CD4-positive, alpha-beta T cell treated with Interleukin-1 beta for 1 hour (primary cell): ENCODE measurements at regions not wholly inside any gene's neighbourhood (a gene's known extent, or its start where the extent isn't known, plus 50 kb on each side); places are given as distances from the start of the nearest gene placed in this dataset.

Experiments
- DNase-seq, 2 donors: peaks; one replicate each; pipeline ENCODE4 v3.0.0-alpha.2; 2020 to 2022

DNA sequence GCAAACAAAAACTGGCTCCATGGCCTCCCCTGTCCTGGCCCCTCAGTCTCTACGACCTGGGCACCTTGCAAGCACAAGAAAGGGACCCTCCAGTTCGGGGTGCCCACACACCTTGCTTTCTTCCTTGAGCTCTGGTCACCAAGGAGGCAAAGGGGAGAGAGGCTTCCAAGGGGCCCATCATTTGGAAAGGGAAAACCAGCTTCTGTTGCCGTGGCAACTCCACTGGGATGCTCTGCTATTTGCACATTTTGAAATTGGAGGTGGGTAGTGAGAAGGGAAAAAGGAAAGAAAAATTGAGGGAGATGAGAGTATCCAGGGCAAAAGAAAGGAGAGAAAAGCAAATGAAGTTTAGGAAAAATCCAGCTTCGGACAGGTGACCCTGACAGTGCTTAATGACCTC is 388.4 kb downstream of the SHANK2 start:
- DNase-seq, result no peak

DNA sequence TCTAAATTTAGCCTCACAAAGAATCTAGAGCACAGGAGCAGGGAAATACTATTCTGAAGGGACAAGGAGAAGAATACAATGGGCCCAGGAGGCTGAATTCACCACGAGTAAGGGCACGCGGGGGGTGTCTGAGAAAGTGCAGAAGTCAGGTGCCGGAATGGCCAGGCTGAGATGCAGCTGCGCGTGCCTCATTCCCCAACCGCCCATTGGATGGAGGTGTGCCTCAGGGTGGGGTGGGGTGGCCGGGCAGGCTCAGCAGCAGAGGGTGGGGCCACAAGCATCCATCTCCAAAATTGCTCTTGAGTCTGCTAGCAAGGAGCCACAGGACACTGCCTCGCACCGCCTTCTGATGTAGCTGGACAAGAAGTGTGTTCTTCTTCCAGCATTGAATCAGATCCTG is 387.0 kb downstream of the SHANK2 start:
- DNase-seq, result no peak

DNA sequence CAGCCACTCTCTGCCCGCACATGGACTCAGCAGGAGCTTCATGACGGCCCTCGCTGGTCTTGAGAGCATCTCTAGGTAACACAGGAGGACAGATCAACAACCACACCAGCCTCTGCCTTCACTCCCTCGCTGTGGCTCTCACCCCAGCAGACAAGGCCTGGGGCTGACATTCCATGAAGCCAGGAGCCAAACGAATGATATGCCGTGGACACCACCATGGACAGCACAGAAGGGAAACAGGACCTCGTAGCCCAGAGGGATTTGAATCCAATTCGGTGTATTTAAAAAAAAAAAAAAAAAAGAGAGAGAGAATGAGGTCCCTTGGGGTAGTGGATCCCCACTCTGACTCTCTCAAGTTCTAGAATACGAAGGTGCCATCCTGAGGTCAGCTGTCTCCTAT is 385.5 kb downstream of the SHANK2 start:
- no peak for DNase-seq

DNA sequence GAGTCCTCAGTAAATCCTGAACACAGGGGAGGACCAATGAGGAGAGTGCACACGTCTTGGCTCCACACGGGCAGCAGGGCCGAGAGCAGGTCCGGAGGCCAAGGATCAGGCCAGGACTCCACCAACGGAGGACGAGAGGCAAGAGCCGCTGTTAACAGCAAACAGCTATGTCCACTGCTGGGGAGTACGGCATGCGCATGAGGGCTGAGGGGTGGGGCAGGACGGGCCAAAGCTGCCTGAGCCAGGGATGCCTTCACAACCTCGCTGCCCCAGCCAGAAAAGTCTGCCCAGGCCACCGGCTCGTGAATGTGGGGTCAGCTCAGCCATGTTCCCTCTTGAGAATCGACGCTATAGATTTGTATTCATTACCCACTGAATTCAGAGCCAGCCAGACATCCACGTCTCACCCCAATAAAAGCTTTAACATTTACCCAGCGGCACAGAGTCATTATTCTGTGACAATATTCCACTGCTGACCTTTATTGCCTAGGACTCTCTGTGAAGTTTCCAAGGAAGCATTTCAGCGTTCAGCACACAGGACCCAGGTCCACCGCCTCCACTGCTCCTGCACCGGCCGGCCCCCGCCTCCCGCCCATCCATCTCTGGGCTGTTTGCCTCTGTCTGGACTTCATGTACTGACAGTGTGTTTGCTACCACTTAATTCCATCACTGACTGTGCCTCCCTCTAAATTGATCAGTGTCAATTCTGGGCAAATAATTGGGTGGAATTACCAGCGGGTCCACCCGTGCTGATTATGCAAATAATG is 384.9 kb downstream of the SHANK2 start:
- DNase-seq, result no peak

DNA sequence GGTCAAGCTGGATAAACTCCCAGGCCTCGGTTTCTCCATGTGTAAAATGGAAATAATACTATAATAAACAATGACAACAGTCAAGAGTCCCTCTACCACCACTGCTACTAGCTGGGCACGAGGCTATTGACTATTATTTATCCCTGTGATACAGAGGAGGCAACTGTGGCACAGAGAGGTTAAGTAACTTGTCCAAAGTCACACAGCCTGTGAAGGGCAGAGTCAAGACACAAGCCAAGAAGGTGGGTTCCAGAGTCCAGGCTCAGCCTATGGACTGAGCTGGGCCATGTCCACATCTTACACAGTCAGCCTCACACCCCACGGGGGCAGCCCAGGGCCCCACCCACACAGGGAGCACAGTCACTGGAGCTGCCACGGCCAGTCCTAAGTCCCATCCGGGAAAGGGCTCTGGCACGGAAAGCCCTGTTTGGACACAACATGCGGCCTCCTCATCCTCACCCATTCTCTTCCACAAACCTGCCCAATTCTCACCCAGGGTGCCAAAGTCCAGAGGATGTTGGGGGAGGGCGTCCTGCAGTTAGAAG is 384.0 kb downstream of the SHANK2 start:
- DNase-seq, result no peak

DNA sequence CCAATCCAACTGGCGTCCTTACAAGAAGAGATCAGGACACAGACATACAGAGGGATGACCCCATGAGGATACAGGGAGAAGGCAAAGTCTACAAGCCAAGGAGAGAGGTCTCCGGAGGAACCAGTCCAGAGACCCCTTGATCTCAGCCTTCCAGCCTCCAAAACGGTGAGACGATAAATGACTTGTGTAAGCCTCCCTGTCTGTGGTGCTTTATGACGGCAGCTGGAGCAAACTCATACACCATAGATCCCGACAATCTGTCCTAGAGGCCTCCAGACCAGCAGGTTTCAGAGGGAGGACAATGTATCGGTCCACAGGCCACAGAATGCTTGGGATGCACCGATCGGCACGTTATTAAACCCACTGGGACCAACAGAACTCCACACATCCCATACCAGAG is 383.3 kb downstream of the SHANK2 start:
- DNase-seq, result no peak

DNA sequence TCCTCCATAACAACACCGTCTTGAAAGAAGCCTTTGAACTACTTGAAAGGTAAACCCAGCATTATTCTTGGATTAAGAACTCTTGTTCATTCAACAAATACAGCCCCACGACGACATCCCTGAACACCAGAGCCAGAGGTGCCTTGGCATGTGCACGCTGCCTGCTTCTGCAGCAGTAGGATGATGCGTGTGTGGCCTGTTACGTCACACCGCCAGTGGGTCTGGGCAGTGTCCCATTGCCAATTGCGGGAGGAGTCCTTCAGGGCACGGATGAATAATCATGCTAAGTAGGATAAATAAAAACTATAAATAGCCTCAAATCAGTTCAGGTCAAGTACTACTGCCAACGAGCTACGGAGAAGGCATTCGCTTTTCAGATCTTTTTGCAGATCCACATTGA is 380.5 kb downstream of the SHANK2 start:
- no peak for DNase-seq

DNA sequence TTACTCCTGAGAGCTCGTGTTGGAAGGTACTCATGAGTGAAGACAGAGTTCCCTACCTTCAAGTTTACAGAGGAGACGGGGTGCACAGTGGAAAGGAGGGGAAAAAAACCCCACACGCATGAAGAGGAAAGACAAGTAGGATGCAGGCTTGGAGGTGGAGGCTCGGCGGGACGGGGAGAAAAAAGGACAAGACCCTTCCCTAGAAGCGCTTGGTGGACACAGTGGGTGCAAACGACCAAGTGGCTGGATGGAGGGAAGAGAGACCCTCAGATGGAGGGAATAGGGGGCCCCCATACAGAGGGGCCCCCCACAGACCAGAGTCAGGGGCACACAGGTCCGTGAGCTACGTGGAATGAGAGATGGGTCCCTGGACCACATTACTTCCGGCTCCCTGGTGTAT is 380.1 kb downstream of the SHANK2 start:
- DNase-seq, result no peak

DNA sequence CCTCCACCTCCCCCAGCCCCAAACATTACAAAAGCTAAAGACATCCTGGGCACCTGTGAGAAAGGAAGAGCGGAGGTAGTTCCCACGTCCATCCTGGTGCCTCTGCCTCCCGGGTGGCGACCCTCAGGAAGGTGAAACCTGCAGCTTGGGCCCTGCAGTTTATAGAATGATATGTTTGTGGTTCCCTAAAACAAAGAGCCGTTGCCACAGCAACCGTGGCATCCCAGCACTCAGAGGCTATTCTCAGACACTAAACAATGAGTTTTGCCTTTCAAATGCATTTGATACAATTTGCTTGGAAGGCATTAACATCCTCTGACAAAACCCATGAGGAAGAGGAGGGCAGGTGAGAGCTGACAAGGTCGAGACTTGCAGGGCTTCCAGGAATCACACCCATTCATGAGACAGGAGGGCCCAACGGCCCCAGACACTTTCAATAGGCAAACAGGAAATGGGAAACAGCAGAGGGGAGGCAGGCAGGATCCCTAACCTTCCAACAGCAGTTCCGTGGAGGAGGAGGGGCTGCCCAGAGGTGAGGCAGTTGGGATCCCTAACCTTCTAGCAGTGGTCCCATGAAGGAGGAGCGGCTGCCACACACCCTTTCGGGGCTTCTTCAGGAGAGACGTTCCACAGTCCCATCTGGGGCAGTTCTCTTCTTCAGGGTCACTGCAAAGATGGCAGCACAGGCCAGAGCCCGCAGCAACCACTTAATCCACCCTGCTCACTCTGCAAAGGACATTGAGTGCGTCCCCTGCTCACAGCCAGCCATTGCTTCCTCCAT is 379.2 kb downstream of the SHANK2 start:
- DNase-seq, result no peak

DNA sequence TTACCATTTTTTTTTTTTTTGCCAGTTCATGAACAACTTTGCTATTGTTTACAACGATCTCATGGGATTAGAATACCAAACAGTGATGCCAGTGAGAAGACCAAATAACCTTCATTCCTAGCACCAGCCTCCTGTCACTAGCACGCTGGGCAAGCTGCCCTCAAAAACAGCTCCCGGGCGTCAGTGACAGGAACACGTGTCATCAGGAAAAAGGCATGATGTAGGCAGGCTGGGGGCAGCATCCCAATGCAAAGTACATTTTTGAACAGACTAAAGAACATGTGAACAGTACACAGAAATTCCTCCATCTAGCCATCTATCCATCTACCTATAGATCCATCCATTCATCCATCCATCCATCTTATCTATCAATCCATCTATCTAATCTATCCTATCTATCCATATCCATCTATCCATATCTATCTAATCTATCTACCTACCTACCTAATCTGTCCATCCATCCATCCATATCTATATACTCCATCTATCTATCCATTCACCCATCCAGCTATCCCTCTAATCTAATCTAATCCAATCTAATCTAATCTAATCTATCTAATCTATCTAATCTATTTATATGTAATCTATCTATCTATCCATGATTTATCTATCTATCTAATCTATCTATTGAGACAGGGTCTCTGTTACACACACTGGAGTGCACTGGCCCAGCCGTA is 378.5 kb downstream of the SHANK2 start:
- DNase-seq, result no peak

DNA sequence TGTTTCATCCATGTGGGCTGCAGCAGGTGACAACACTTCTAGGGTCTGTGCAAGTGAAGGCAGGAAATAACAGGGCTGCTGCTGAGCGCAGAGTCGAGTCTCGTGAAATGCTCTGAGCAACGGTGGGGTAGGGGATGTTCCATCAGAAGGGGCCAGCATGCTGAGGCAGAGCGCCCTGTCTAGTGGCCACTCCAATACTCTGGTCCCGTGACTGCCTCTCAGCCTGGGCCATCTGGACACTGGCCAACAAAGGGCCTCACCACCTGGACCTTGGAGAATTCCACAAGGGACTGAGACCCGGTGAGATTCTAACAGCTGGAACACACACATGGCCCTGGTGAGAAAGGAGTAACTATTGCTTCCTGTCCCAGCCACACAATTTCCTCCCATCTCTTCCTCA is 375.7 kb downstream of the SHANK2 start:
- no peak for DNase-seq

DNA sequence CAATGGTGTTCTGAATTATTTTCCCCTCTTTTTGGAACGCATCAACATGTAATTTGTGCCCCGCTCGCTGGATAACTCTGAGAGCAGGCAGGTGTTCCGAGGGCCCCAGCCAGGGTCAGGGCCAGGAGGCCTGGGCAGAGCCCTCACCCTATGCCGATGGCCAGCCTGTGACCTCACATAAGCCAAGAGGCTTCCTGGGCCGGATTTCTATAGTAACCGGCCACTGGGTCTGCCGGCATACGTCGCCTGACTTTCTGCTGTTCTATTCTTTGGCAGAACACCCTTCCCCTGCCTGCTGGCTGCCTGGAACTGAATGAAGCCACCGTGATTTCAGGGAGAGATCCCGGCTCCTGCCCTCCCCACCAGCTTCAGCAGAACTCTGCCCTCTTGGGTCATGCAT is 375.2 kb downstream of the SHANK2 start:
- DNase-seq, result no peak

DNA sequence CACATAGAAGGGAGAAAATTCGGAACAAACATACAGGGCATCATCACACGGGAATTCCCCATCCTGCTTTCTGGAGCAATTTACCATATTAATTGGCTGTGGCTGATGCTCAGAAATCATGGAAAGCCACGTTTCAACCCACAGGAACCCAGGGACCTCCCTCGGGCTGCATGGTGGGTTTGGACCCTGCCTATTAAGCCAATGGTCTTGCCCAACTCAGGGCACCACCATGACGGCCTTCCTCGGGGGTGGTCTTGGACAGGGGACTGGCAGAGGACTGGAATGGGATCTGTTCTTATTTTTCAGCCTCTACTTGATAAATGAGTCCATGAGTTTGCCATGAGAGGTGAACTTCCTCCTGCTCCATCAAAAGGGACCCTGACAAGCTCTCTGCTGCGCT is 374.0 kb downstream of the SHANK2 start:
- DNase-seq, result no peak

DNA sequence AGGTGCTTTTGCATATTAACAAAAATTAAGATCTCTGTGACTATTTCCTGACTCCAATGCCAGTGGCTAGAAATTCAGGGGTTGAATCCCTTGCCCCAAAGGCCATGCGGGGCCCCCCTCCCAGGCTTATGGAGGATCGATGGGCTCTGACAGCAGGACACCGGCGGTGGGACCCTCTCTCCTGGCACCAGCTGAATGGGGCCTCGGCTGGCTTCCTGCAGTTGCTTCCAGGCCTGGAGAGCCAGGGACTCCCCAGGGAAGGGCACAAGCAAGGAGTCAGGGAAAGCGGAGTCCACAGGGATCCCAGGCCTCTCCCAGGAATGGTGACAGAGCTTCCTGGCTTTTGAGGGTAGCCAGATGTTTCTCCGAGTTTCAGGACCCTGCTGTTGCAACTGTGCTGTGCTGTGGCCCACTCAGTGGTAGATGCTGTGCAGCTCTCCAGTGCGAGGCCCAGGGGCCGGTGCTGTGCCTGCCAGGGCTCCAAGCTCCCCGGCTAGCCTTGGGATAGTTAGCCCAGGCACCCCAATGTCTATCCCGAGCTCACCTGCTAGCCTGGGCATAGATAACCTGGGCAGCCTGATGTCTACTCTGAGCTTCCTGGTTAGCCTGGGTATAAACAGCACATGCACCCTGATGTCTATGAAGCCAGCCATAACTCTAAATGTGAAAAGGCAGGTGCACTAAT is 372.6 kb downstream of the SHANK2 start:
- DNase-seq, result no peak

DNA sequence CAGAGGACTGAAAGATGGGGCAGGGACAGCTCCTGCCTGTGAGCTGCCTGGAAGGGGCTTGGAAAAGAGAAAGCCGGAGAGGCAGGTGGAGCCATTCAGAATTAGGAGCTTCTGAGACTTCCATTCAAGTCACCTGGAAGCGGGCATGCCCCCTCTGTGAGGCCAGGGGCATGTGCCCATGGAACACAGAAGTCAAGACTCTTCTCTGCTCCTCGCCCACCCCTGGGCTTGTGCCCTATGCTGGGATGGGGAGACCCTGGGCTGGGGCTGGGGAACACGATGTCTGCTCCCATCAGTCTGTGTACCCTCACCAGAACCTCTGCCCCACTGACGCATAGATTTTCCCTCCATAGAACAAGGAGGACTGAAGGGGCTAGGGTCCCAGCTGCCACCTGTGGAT is 372.0 kb downstream of the SHANK2 start:
- no peak for DNase-seq

DNA sequence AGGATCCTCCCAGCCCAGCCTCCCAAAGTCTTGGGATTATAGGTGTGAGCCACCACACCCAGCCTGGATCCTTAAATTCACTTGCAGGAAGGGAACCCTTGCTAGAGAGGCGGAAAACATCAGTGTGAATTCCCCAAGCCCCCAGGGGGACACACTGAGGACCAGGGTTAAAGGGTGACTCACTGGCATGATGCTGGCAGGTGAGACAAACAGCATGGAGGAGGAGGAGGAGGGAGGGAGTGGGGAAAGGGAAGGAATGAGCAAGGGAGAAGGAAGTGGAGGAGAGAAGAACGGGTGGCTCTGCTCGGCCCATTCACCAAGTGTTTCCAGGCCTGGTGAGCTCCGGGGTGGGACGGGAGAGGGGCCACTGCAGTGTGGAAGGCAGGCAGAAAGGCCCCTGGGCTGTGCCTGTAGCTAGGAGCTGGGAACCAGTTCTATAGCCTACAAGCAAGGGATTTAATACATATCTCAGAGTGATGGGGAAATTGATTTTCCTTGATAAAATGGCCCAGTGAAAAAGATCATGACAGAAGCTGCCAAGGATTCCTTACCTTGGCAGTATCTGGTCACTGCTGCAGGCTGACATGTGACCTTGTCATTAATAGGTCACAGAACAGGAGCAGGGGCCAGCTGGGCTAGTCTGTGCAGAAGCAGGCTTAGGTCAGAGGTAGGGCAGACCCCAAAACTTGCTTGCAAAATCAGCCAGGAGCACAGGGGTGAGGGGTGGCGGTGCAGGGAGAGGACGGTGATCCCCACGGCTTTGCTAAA is 370.2 kb downstream of the SHANK2 start:
- no peak for DNase-seq

DNA sequence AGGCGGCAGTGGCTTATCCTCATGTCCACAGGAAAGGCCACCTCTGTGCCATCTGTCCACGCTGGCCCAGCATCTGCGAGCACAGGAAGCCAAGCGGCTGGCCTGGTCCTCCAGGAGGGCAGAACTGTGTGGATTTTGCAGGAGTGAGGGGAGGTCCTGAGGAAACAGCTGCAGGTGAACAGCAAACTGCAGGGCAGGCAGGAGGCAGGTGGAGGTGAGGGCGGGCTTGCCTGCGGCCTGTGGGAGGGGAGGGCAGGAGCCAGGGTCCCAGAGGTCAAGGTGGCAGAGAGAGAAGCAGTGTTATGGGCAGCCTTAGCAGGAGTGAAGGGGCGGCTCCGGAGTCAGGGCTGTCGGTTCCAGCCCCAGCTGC is 369.7 kb downstream of the SHANK2 start:
- no peak for DNase-seq

DNA sequence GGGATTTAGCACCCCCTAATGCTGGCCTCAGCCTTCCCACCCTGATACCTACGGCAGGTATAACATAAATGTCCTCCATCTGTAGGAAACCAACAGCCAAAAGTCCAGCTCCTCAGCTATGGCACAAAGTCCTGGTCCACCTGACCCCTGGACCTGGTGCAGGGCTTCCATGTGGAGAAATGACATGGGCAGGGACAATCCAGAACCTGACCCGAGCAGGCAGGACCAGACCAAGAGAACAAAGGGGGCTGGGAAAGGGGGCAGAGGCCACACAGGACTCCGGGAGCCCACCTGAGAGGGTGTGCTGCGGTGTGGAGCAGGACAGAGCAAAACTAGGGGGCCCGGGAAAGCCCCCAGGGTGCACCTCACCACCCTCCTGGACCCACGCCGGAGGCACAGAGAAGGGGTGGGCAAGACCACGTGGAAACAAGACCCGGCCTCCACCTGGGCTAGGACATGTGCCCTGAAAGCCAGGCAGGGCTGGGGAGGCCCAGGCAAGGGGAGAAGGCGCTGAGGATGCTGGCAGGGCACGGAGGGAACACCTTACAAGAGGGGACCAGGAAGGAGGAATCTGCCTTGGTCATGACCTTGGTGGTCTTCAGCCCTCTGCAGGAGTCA is 368.9 kb downstream of the SHANK2 start:
- no peak for DNase-seq

DNA sequence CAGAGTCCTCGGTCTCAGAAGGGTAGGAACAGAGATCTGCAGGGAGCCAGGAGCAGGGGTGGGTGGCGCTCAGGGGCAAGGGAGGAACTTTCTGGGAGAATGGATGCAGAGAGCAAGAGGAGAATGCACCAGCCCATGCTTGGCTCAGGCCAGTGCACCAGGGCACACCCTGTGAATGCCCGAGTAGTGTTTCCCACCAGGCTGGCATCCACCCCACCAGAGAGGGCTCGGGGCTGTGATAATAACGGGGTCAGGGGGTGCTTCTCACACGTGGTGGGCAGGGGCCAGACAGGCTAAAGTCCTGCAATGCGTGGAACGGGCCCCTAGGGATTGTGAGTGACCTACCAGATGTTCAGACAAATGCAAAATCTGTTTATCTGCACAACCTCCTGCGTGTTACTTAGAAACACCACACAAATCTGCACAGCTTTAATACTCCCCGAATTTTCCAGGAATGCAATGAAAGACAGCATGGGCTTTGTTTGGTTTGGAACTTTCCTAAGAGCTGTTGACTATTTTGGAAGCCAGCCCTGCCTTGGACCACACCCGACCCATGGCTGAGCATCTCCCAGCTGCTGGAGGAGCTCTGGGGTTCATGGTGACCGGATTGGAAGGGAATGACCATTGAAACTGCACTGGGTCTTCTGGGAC is 368.3 kb downstream of the SHANK2 start:
- DNase-seq, result no peak

DNA sequence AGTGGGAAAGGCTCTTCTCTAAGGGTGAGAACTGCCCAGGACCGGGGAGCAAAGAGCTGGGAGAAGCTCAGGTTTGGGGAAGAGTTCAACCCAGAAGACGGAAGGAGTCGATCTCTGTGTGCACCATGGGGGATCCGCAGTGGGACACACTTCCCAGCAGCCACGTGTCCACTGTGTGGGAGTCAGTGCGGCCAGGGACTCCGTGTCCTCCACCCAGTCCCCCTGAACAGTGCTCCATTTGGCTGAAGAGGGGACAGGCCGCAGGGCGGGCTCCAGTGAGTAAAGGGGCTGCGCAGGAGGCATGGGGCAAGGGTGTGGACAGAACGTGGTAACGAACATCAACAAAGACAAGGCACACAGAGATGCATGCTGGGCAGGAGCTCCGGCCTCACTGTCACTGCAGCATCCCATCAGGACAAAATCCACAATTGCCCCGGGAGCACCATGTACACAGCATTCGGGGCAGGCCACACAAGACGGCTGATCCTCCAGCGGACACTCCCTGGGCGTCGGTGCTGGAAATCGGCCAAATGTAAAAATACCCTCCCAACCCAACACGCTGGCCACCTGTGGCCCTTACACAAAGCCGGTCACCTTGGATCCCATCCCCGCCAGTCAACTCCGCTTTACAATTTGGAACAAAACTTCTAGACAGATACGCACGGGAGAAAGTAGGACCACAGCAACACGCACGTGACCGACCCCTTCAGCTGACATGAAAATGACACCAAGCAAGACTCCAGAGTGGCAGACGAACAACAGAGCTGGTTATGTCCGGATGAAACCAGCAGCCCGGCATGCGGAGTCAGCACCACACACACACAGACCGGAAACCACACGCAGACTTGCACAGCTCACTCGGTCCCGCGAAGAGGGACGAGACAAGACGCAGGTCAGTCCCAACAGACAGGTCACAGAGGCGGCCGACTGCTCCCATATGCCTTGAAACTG is 366.8 kb downstream of the SHANK2 start:
- no peak for DNase-seq
